ENCODE measurements at regions not wholly inside any gene's neighbourhood (a gene's known extent, or its start where the extent isn't known, plus 50 kb on each side); places are given as distances from the start of the nearest gene placed in this dataset.

DNA sequence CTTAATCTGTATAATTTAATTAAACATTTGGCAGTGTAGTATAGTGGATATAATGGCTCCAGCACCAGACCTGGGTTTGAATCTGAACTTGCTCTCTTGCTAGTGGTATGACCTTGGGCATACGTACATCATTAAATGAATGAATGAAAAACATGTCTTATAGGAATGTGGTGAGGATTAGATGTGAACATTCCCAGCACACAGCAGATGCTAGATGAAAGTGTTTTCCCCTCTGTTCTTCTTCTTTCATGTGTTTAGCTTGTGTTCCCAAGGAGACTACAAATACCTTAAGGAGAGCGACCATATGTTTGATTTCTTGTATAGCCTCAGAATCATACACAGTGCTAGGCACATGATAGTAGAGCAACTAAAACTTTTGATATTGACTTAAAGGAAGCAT, 56.5 kb downstream of the CT47B1 start:
- DNase-seq (no peak), ATAC-seq (no peak)
- intact Hi-C loops (cut with micrococcal nuclease): no loop called here

DNA sequence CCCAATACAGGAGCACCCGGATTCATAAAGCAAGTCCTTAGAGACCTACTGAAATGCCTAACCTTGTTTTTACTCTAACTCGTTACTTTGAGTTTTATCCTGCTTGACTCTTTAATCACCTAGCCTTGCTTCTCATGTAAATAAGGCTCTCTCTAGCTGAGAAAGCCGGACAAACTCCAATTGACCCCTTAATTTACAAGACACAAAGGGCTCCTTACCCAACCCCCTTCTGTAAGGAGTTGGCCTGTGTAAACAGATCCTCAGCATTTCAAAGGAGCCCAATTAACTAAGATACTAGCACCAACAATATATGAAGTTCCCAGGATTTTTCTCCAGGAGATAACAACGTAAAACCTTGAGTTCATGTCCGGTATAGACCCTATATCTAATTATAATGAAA, 61.7 kb downstream of the CT47B1 start:
- intact Hi-C loops (cut with micrococcal nuclease): no loop called here
- no peak for ATAC-seq

DNA sequence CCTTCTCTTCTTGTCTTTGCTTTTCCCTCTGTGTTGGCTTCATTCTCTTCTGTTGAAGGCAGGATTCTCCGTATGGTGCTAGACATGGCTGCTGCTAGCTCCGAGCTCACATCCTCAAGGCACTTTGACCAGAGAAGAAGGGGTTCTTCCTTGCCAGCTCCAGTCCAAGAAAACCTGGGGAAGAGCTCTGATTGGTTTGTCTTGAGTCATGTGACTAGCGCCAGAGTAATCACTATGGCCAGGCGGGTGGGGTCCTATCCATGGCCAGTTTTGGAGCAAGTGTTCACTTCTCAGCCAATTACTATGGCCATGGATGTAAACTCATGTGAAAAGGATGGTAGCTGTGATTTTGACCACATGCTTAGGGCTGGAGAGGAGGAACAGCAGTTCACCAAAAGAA, 74.2 kb downstream of the CT47B1 start:
- no peak for DNase-seq
- intact Hi-C loops (cut with micrococcal nuclease): no loop called here
- ATAC-seq: no peak

More for the DNA sequence above, 61.7 kb downstream of the CT47B1 start:
- DNase-seq: no peak

DNA sequence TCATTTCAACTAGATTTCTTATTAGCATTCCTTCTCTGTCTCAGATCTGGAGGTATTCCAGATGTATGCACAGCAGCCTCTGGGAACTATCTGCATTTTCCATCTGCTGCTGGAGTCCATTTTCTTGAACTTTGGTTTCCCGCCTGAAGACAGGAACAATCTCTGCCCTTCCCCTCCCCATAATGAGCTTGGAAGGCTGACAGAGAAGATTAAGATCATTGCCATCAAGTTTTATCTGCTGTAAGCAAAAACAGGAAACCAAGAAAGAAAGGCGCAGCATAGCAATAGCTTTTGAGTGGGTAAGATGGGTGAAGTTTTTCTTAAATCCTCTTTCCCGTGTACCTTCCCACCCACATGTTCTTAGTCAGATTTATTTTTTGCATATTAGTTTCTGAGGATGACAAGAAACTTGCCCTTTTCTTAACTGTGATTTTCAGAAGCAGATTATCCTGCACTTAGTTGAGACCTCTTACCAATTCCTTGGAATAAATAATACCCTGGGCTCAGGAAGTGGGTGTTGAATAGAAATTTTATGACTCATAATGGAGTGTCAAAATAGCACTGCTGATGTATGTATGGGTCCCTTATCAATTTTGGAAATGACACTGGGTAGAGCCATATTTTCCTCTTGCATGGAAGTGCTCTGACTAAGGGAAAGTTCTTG, 78.3 kb downstream of the CT47B1 start:
- DNase-seq (no peak), ATAC-seq (no peak)
- intact Hi-C loops (cut with micrococcal nuclease): loop anchor here (10.0 kb wide), 1 partner anchor 777 kb away; no protein-coding TSS in a partner anchor

DNA sequence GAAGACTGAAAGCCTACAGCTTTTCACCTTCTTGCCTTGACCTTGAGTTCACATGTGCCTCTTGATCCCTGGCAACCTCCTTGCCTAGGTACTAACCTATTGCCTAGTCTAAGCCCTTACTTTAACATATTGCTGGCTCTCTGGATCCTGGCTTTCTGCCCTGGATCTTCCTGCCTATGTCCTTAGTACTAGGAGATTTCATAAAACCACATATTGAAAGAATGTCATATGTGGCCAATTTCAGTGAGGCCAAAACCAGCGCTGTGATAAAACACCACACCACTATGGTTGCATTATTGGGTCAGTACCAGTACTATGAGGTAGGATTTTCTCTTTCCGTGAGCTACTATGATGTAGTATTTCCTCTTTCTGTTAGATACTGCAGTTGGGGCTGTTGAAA, 80.4 kb downstream of the CT47B1 start:
- intact Hi-C loops (cut with micrococcal nuclease): loop anchor here (10.0 kb wide), 1 partner anchor 780 kb away; no protein-coding TSS in a partner anchor
- no peak for ATAC-seq
- DNase-seq: no peak

DNA sequence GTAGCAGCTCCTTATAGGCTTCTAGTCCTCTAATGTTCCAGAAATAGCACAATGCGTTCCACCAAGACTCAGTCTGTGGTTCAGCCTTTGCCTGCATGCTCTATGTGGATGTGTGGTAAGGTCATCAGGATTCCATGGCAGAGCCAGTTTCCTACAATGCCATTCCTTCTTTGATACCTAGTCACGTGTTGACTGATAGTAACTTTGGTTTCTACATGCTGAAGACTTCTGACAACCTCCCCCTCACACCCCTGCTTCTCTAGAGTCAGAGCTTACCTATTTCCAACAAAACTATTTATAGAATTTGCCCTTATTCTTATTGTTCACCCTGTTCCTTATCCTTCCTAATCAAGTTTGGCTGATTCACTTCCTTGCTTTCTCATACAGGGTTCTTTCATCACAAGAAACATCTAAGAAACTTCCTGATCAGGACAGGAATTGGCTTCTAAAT, 81.1 kb downstream of the CT47B1 start:
- DNase-seq (no peak), ATAC-seq (peak; percentile 40)
- intact Hi-C loops (cut with micrococcal nuclease): loop anchor here (10.0 kb wide), 1 partner anchor 780 kb away; no protein-coding TSS in a partner anchor

DNA sequence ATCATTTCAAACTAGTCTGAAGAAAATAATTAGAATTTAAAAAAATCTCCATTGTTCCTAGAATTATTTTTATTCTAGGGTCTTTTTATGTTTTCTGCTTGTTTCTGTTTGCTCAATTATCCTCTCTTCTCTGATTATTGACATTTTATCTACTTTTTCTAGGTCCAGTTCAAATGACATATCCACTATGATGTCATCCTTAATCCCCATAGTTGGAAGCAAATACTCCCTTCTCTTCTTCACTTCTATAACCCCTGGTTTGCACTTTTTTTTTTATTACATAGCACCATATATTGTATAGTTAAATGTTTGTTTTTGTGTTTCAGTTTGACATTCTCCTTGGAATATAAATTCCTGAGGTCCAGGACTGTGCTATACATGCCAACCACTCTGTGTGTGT, 82.6 kb downstream of the CT47B1 start:
- no peak for DNase-seq
- intact Hi-C loops (cut with micrococcal nuclease): loop anchor here (10.0 kb wide), 1 partner anchor 782 kb away; no protein-coding TSS in a partner anchor
- no peak for ATAC-seq

DNA sequence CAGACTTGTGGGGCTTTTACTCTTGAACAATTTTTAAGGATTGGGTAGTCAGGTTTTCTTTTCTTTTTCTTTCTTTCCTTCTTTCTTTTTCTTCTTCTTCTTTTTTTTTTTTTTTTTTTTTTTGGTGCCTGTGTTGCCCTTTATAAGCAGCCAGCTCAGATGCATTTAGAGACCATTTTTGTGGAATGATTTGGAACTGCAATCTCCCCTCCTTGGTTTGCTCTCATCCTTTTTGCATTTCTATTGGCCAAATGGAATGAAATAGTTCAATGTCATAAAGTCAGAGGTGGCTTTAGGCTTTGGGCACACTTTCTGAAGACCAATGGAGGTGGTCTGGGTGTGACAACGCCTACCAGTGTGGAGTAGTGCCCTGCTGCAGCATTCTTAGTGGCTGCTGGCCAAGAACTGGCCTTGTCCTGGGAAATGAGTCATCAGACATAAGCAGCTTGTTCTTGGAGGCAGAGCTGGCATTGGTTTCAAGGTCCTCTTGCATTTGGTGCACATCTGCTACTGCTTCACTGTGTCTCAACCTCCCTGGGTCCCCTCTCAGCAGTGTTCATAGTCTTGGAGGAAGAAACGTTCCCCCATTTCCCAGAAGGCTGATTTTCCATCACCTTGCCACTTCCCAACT, 84.5 kb downstream of the CT47B1 start:
- intact Hi-C loops (cut with micrococcal nuclease): loop anchor here (10.0 kb wide), 1 partner anchor 784 kb away; no protein-coding TSS in a partner anchor
- peak; percentile 36 for DNase-seq

DNA sequence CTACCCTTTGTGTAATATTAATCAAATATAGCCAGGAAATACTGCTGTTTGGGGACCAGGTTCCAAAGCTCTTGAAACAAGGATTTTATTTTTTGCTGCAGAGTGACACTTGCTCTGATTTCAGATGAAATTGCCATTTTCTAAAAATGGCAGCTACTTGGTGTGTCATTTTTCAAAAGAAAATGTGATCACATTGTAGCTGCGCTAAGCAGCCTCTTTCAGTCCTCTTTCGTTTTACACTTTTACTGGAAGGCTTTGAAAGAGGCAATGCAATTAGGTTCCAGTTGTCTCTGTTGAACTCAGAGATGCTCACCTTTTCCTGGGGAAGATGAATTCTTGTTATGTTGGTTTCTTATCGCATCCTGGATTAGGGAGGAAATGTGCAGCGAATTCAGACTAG, 85.1 kb downstream of the CT47B1 start:
- intact Hi-C loops (cut with micrococcal nuclease): loop anchor here (10.0 kb wide), 1 partner anchor 784 kb away; no protein-coding TSS in a partner anchor
- DNase-seq (no peak), ATAC-seq (no peak)

More for the DNA sequence above, 84.5 kb downstream of the CT47B1 start:
- ATAC-seq: peak; percentile 81

DNA sequence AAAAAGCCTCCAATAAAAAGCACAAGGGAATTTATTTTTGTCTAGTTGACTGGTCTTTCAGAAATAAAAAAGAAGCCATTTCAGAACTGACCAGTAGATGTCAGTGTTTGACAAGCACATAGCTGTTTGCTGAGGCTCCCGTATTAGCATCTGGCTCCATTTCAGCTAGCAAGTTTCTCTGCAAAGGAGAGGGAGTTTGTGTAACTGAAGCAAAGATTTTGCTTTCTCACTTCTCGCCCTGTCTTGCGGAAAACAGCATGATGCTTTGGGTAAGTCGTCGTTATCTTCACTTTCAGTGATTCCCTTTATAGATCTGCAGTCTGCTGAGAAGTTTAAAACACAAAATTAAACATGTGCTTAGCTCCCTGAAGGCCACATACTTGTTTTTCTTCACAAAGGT, 85.5 kb downstream of the CT47B1 start:
- ATAC-seq: peak; percentile 73
- intact Hi-C loops (cut with micrococcal nuclease): loop anchor here (10.0 kb wide), 1 partner anchor 785 kb away; no protein-coding TSS in a partner anchor
- no peak for DNase-seq

DNA sequence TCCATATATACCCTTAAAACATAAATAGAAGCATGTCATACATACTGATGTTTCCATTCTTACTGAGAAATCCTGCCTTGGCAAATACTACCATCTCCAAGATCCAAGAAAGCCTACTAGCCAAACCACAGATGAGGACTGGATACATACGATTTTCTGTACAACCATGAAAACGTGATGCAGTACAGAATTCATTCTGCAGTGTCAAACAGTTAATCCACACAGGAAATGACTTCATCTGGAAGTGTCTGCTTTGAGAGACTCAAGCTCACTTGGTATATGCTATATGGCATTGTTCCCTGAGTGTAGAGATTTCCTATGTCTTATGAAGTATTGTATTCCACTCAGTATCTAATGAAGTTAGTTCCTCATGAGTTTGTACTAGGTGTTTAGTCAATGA, 94.3 kb downstream of the CT47B1 start:
- DNase-seq (no peak), ATAC-seq (no peak)
- intact Hi-C loops (cut with micrococcal nuclease): no loop called here

DNA sequence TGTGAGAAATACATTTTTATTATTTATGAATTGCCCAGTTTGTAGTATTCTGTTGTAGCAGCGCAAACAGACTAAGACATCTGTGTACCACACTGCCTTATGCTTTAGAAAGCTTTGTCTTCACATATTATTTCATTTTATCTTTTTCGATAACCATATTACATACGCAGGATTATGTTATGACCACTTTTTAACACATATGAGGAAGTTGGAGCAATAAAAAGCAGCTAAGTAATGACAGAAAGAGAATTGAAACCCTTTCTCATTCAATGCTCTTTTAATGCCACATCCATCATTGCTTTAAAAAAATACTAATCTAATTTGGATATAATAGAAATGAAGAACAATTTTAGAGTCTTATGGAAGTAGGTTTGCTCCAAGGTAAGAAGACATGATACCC, 99.7 kb downstream of the CT47B1 start:
- intact Hi-C loops (cut with micrococcal nuclease): no loop called here
- ATAC-seq (no peak), DNase-seq (no peak)

DNA sequence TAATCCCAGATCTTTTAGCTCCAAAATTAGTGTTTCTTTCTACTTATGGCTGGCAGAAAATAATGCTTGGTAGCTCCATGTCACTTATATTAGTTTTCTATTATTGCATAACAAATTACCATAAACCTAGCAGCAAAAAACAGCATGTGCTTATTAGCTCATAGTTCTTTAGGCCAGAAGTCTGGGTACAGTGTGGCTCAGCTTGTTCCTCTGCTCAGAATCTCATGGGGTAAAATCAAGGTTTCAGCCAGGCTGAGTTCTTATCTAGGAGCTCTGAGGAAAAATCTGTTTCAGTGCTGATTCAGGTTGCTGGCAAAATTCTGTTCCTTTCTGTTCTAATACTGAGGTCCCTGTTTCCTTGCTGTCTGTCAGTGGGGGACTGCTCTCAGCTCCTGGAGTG, 101.1 kb downstream of the CT47B1 start:
- DNase-seq: no peak
- peak; percentile 90 for ATAC-seq
- intact Hi-C loops (cut with micrococcal nuclease): no loop called here

DNA sequence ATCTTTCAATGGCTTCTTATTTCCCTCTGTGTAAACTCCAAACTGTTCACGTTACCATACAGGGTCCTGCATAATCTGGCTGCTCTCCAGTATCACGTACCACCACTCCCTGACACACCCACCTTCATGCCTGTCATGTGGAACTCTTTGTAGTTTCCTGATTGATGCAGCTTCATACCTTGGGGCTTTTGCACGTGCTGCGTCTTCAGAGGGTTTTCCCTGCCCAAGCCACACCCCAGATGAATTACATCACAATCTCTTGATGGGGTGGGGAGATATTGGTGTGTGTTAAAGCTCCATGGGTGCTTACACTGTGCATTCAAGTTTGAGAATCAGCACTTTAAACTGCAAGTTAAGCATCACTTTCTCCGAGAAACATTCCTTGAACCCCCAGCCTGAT, 101.9 kb downstream of the CT47B1 start:
- intact Hi-C loops (cut with micrococcal nuclease): no loop called here
- ATAC-seq (no peak), DNase-seq (no peak)

DNA sequence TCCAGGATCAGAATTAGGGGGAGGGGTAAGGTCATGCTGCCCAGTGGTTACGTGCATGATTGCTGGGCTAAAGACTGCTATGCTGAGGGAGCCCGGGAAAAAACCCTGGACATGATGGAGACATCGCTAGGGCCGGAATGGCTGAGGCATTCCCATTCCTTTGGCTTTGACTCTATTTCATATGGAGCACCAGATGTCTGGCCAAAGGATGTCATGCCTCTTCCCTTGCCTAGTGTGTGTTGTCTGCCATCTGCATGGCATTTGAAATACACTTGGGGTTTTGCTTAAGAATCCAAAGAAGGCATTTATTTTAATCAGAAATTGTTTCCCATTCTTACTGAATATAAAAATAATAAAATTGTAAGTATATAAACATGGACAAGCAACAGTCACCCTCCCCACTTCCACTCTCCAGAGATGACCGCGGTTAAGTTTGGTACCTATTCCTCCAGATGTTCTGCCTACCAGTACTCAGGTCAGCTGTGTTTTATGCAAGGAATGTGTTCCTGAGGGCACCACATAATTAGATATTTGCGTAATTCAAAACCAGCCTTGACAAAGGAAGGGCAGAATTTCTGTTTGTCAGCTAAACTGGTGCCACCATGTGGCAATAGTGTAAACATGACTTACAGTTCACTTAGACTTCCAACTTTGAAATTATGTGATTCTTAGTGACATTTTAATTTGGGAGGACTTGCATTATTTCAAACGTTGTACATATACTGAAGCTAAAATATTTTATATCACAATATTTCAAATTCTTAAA, 105.9 kb downstream of the CT47B1 start:
- DNase-seq: no peak
- ATAC-seq: peak; percentile 48
- intact Hi-C loops (cut with micrococcal nuclease): no loop called here

DNA sequence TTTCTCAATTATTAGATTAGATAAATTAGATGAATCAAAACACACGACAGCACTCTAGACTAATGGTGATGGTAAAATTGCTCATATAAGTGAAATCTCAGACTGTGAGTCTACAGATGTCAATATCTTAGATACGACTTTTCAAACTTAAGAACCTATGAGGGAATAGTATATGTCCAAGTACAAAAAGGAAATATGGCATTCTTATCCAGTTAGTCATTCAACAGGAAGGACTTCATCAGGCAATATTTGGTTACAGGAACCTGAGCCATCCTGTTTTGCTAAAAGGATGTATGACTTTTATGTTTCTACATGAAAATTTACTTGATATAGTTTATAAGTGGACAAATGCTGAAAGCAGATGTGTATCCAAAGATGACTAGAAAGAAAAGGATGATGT, 107.0 kb downstream of the CT47B1 start:
- DNase-seq: no peak
- intact Hi-C loops (cut with micrococcal nuclease): no loop called here
- peak; percentile 32 for ATAC-seq

DNA sequence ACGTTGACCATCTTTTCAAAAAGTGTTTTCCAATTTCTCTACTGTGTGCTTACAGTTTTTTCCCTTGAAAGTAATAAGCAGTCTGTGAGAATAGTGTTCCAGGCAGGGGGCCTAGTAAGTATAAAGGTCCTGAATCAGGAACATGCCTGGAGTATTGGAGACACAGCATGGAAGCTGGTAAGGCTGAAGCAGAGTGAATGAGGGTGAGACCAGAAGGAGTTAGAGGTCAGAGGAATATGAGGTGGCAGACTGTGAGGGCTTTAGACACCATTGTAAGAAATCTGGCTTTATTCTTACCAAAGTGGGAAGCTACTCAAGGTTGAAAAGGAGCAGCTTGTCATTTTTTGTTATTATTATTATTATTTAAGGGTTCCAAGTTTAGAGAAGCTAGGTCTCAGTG, 107.4 kb downstream of the CT47B1 start:
- DNase-seq (no peak), ATAC-seq (peak; percentile 17)
- intact Hi-C loops (cut with micrococcal nuclease): no loop called here

DNA sequence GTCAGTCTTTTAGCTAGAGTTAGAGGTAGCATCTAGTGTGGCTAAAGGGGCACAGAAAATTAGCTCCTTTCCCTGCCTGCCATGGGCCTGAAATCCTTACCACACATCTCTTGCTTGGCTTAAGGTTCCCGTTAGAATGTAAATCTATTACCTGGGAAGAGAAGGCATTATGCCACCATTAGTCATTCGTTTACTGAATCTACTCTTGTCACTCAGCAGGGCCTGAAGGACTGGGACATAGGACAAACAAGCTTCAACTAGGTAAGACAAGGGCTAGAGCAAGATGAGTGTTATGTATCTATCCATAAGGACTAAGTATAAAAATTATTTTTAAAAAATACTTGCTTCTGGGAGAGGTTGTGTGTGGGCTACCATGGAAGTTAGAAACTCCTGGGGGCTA, 112.4 kb downstream of the CT47B1 start:
- intact Hi-C loops (cut with micrococcal nuclease): no loop called here
- ATAC-seq (no peak), DNase-seq (no peak)

DNA sequence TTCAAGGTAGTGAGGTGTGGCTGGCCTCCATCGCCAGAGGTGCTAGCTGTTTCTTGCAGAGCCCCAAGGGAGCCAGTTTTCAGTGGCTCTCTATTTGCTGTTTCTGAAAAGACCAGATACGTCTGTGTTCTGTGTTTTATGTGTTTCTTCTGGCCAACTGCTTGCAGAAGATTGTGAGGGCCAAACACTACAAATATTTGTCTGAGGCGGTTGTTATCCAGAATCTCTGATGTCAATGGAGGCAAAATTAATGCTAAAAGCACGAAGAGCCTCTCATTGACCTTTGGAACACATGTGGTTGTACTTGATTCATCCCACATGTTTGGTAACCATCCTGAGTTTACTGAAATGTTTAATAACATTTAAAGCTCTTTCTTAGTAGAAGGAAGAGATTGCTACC, 113.9 kb downstream of the CT47B1 start:
- intact Hi-C loops (cut with micrococcal nuclease): no loop called here
- DNase-seq (no peak), ATAC-seq (peak; percentile 78)

DNA sequence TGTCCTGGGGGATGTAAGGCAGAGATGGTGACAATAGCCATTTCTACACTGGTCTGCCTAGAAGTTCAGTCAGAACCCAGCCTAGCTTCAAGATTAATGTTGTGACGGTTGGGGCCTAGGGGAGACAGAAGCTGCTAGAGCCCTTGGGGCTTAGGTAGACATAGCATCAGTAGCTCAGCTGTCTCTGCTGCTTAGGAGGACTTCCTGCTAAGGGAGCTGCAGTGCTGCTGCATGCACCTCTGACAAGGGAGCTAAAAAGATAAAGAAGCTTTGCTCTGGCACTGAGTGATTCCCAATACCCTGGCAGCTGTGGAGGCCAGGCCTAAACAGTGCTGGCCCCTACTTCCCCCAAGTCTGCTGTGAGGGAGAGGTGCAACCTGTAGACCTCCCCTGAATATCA, 116.0 kb downstream of the CT47B1 start:
- ATAC-seq (no peak), DNase-seq (no peak)
- intact Hi-C loops (cut with micrococcal nuclease): no loop called here

All from left ventricle myocardium superior (tissue), 1 donor.